ENCODE measurements at regions not wholly inside any gene's neighbourhood (a gene's known extent, or its start where the extent isn't known, plus 50 kb on each side); places are given as distances from the start of the nearest gene placed in this dataset.

GRCh38 chr22:49321477-49322055 lies 506.1 kb downstream of the BRD1 start:
- TF ChIP-seq EZH2 (IDR thresholded peaks at IDR 0.05; ENCODE audit: insufficient read depth, poor library complexity, severe bottlenecking) (no peak), EZH2phosphoT487 (IDR thresholded peaks at IDR 0.05; ENCODE audit: insufficient read depth, low read depth) (no peak)
